KMS-11 (cell line): ENCODE measurements at regions not wholly inside any gene's neighbourhood (a gene's known extent, or its start where the extent isn't known, plus 50 kb on each side); places are given as distances from the start of the nearest gene placed in this dataset.
"Not testable (repeated sequence)": the region's sequence is repeated elsewhere in the genome, so short reads cannot be mapped to it uniquely, and the experiment has no call there.

ENCODE experiments used
- H2AFZ ChIP-seq: fragments of 200-600 bp; sonication (generic); 2 replicates; pipeline ENCODE4 v1.6.1; 2016; ENCODE audit warnings: antibody characterized with exemption, mixed run types, low read depth
- H3K27ac ChIP-seq: fragments of 200-600 bp; sonication (generic); 2 replicates; pipeline ENCODE4 v1.6.1; 2016; ENCODE audit warnings: mild to moderate bottlenecking, mixed run types
- H3K27me3 ChIP-seq: fragments of 200-600 bp; sonication (generic); 2 replicates; pipeline ENCODE4 v1.6.1; 2017; ENCODE audit warnings: mild to moderate bottlenecking, low read depth, mixed run types, moderate library complexity; ENCODE audit not compliant: insufficient read depth
- H3K36me3 ChIP-seq: fragments of 200-600 bp; sonication (generic); 2 replicates; pipeline ENCODE4 v1.6.1; 2017; ENCODE audit warnings: mild to moderate bottlenecking, mixed run types; ENCODE audit not compliant: insufficient read depth
- H3K4me1 ChIP-seq: fragments of 200-600 bp; sonication (generic); 2 replicates; pipeline ENCODE4 v1.6.1; 2016; ENCODE audit warnings: mild to moderate bottlenecking, low read depth, mixed run types; ENCODE audit not compliant: poor library complexity, severe bottlenecking
- H3K4me2 ChIP-seq: fragments of 200-600 bp; sonication (generic); 2 replicates; pipeline ENCODE4 v1.7.0; 2016; ENCODE audit warnings: mild to moderate bottlenecking, mixed run types
- H3K4me3 ChIP-seq: fragments of 200-600 bp; sonication (generic); IDR thresholded peaks from 2 replicates; pipeline ENCODE4 v1.6.1; 2017; ENCODE audit warnings: low read depth, low read length, mixed read lengths; ENCODE audit not compliant: insufficient read depth
- H3K79me2 ChIP-seq: fragments of 200-600 bp; sonication (generic); 2 replicates; pipeline ENCODE4 v1.6.1; 2016; ENCODE audit warnings: low read depth, mixed run types; ENCODE audit not compliant: insufficient read depth
- H3K9ac ChIP-seq: fragments of 200-600 bp; sonication (generic); 2 replicates; pipeline ENCODE4 v1.6.1; 2016; ENCODE audit warnings: mild to moderate bottlenecking, mixed run types
- H4K20me1 ChIP-seq: fragments of 200-600 bp; sonication (generic); 2 replicates; pipeline ENCODE4 v1.6.1; 2016; ENCODE audit warnings: mild to moderate bottlenecking, mixed run types; ENCODE audit not compliant: insufficient read depth
- CTCF ChIP-seq: fragments of 200-600 bp; sonication (generic); conservative IDR thresholded peaks from 2 replicates; pipeline ENCODE4 v1.6.1; 2017; ENCODE audit warnings: low read depth, mild to moderate bottlenecking, antibody characterized with exemption, low read length, moderate library complexity, mixed read lengths

- Histone ChIP-seq H3K27me3 (no peaks in the 10 kb centered on the region), H3K79me2 (no peaks in the 10 kb centered on the region), H3K4me3 (no peak overlapping the region), H3K9ac (no peak overlapping the region), H2AFZ (no peak overlapping the region), H3K27ac (peak overlapping the region; percentile 38; the same call in 1 of the 2 replicates), H4K20me1 (no peaks in the 10 kb centered on the region), H3K4me1 (peaks cover 94% of the 10 kb centered on the region), H3K4me2 (peak overlapping the region; percentile 58), H3K36me3 (no peaks in the 10 kb centered on the region)
- no peak for TF ChIP-seq CTCF
These were observed 264.7 kb downstream of the SOX9 start for GRCh38 chr17:72385475-72385874.

- Histone ChIP-seq H3K4me1 (peaks cover 94% of the 10 kb centered on the region), H3K27ac (peak overlapping the region; percentile 38; the same call in 1 of the 2 replicates)
- H3K9ac ChIP-seq: not testable (repeated sequence)
These were observed 265.4 kb downstream of the SOX9 start for GRCh38 chr17:72386173-72386572.

GRCh38 chr17:72386619-72387237 lies 265.9 kb downstream of the SOX9 start:
- Histone ChIP-seq H2AFZ (no peak overlapping the region), H3K27ac (peak overlapping the region; percentile 38; the same call in 1 of the 2 replicates), H3K4me2 (peak overlapping the region; percentile 58), H3K79me2 (no peaks in the 10 kb centered on the region), H3K4me1 (peaks cover 94% of the 10 kb centered on the region), H3K27me3 (no peaks in the 10 kb centered on the region), H3K36me3 (no peaks in the 10 kb centered on the region), H3K4me3 (no peak overlapping the region), H4K20me1 (no peaks in the 10 kb centered on the region), H3K9ac (no peak overlapping the region; the same call in 1 of the 2 replicates)
- no peak for TF ChIP-seq CTCF

More at GRCh38 chr17:72386173-72386572, 265.4 kb downstream of the SOX9 start:
- not testable (repeated sequence) for H4K20me1 ChIP-seq, H3K79me2 ChIP-seq, H3K36me3 ChIP-seq, H3K4me3 ChIP-seq, H2AFZ ChIP-seq, H3K27me3 ChIP-seq
- H3K4me2 ChIP-seq: peak overlapping the region; percentile 58

- Histone ChIP-seq H3K9ac (no peak overlapping the region), H2AFZ (no peak overlapping the region), H4K20me1 (no peaks in the 10 kb centered on the region), H3K4me1 (peaks cover 94% of the 10 kb centered on the region), H3K4me2 (peak overlapping the region; percentile 61; the same call in 1 of the 2 replicates), H3K4me3 (no peak overlapping the region), H3K27ac (peak overlapping the region; percentile 93; the same call in 1 of the 2 replicates), H3K36me3 (no peaks in the 10 kb centered on the region), H3K27me3 (no peaks in the 10 kb centered on the region), H3K79me2 (no peaks in the 10 kb centered on the region)
- no peak for TF ChIP-seq CTCF
These were observed 266.7 kb downstream of the SOX9 start for GRCh38 chr17:72387487-72387886.

- H3K27me3 ChIP-seq: no peaks in the 10 kb centered on the region
- H3K79me2 ChIP-seq: no peaks in the 10 kb centered on the region
- no peak overlapping the region for H3K4me3 ChIP-seq
- no peak overlapping the region for H3K9ac ChIP-seq
- H3K36me3 ChIP-seq: no peaks in the 10 kb centered on the region
- H4K20me1 ChIP-seq: no peaks in the 10 kb centered on the region
- H3K4me1 ChIP-seq: peaks cover 94% of the 10 kb centered on the region
- no peak for TF ChIP-seq CTCF
- H2AFZ ChIP-seq: no peak overlapping the region
- H3K4me2 ChIP-seq: peak overlapping the region; percentile 61
- peak overlapping the region; percentile 93; the same call in 1 of the 2 replicates for H3K27ac ChIP-seq
These were observed 267.1 kb downstream of the SOX9 start for GRCh38 chr17:72387969-72388368.
